ENCODE measurements at regions not wholly inside any gene's neighbourhood (a gene's known extent, or its start where the extent isn't known, plus 50 kb on each side); places are given as distances from the start of the nearest gene placed in this dataset.

DNA sequence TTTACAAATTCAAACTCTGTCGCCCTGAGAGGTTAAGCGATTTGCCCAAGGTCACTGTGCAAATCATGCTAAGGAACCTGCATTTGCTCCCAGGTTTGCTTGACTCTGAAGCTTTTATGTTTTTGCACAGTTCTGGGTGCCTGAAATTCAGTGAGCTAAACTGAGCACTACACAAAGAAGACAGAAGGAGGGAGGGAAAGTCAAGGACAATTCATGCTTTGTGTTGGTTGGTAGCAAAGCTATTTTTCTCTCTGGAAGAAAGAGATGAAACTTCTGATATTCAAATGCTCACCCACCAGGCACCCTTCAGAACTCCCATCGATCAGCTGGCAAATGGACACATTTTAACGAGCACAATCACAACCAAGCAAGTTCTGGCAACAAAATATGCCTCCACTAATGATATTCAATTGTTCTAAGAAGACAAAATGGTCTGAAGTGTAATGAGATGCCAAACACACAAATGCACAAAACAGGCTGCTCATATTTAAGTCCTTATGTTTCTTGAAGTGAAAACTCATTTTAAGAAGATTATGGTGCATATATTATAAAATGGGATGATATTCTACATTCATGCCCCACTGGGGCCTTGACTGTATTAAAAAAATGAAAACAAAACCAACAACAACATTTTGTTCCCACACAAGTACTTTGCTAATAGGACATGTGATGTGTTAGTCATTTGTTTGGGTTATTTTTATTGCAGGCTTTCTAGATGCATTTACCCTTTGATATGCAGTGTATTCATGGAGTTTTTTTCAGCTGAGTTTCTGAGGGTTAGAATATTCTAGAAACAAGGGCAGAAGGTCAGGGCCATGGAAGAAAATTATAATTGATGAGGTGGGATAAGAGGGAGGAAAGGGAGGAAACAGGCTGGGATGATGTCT lies 445.6 kb upstream of the CELF4 start:
- DNase-seq (ENCODE audit: low read depth) = no peak

DNA sequence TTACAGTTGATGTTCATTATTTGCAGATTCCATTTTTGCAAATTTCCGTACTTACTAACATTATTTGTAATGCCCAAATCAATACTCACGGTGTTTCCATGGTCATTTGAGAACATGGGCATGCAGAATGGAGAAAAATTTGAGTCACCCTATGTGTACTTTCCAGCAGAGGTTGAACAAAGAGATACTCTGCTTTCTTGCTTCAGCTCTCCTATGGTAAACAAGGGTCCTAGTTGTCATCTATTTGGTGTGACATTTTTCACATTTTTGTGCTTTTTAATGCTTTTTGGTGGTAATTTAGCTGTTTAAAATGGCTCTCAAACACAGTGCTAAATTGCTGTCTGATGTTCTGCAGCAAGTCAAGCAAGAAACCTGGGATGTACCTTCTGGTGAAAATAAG lies 444.4 kb upstream of the CELF4 start:
- no peak for DNase-seq (ENCODE audit: low read depth)

DNA sequence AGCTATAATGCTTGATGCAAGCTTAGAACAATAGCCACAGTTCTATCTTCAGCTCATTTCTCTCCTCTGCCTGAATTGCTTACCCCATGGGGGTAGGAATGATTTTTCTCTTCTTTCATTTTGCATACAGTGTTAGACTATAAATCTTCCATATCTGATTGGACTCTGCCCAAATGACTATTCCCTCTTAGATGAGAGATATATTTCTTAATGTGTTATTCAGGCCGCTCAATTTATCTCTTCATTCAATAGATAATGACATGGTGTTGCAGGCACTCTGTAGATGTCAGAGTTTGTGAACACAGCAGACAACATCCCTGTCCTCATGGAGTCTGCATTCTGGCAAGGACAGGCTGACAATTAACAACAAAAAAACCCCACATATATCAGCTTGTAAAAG lies 443.7 kb upstream of the CELF4 start:
- no peak for DNase-seq (ENCODE audit: low read depth)

DNA sequence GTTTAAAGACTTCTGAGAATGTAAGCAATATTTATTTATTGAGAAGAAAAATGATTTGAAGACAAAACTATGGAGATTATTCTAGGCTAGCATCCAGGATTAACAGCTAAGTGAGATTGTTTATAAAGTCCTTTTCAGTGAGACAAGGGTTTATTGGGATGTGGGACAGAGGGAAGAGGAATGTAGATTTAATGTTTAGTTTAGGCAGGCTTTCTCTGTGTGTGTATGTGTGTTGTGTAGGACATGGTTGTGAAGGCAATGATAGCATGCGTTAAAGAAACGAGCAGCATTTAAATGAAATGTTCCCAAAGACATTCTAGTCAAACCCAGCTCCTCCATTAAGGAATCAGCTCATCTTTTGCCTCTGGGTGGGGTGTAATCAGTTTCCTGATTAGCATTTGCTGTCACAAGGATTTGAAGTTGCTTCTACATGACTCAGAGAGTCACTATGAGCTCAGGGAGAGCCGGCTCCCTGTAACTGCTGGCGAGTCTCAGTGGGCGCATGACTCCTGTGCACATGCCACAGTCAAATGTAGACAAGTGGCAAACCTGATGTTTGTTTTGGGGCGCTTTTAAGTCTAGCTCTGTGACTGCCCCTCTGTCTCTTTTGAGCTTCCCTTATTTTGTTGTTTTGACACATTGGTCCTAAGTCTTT lies 442.2 kb upstream of the CELF4 start:
- no peak for DNase-seq (ENCODE audit: low read depth)

DNA sequence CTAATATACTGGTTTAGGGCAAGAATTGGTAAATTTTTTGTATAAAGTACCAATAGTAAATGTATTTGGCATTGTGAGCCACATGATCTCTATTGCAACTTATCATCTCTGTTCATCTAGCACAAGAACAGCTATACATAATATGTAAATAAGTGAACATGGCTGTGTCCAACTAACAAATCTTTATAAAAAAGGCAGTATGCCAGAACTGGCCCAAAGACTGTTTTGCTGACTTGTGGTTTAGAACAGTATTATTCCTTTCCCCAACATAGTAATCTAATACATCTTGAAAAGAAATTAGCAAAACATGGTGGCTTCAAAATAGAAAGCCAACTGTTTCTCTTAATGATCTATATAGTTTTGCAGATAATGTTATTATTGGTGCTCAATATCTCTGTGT lies 441.4 kb upstream of the CELF4 start:
- DNase-seq (ENCODE audit: low read depth) = no peak

DNA sequence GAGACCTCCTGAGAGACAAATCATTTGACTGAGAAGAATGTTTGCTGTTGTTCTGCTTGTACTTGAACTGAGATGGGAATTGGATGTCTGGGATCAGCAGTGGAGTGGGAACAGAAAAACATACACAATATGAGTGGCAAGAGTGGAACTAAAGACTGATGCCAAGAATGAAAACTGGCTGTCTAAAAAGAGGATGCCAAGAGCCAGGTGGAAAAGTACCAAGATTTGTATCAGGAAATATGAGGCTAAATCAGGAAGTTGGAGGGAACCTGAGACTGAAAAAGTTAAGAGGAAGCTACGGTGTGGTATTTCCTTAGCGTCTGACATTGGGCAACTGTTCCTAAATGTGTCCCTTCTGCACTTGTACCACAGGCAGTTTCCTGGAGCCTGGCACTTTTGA lies 440.9 kb upstream of the CELF4 start:
- DNase-seq (ENCODE audit: low read depth) = no peak

DNA sequence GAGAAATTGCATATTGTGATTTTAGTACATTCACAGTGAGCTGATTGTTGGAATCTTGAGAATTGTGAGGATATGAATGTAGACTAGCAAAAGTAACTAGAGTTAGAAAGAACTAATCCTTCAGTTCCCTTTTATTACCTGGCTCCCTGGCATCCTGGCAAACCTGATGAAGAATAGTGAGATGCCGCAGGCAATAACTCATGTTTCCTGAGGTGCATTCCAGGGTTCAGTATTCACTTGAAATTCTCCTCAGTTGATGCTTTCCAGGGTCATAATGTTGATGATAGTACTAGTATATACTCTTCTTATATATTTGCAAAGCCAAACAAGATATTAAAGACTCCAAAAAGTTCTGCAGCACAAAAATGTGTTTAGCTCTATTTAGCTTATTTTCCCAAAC lies 432.1 kb upstream of the CELF4 start:
- DNase-seq (ENCODE audit: low read depth) = no peak

DNA sequence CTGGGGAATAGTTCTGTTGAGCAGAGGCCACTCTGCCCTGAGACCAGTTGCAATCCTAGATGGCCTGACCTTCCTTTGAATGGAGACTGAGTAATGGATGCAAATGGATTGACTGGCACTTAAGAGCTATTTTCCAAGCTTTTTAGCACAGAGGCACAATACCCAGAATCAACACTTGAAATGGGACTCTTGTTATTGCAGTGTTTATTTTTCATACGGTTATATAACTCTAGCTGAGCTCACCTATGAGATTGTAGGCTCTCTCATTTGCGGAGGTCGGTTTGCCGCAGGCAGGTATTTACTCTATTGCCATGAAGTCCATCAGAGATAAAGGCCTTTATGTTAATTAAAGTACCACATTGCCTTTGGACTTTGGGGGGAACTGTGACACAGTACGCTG lies 422.3 kb upstream of the CELF4 start:
- no peak for DNase-seq (ENCODE audit: low read depth)

DNA sequence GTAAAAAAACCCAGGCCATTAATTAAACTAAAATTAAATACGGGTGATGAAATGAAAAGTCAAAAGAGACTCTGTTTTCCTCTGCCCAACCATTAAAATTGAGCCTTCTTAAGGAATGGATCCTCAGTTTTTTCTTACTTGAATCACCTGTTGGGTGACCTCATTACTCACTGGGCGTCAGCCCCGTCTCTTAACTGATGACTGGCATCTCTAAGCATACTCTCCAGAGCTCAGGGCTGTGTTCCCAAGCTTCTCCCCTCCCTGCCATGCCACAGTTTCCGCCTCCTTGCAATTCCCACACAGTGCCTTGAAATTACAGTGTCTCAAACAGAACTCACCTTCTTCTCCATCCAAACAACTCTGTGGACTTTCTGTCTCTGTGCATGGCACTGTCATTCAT lies 421.1 kb upstream of the CELF4 start:
- no peak for DNase-seq (ENCODE audit: low read depth)

DNA sequence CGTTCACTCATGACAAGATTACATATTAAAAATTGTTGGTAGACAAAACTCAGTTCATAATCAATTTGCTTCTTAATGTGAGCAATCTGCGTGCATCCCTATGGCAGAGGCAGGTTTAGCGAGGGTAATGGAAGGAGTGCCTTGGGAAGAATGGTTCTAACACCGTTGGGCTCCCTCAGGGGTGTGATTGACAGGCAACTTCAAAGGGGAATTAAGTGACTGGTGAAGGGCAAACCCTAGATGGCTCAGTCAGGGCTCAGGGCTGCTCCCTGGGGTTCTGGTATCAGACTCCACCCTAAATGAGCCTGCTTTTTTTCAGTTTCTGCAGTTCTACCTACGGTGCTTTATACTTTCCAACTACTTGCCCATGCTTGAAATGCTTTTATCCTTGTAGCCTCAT lies 419.5 kb upstream of the CELF4 start:
- DNase-seq (ENCODE audit: low read depth) = no peak

DNA sequence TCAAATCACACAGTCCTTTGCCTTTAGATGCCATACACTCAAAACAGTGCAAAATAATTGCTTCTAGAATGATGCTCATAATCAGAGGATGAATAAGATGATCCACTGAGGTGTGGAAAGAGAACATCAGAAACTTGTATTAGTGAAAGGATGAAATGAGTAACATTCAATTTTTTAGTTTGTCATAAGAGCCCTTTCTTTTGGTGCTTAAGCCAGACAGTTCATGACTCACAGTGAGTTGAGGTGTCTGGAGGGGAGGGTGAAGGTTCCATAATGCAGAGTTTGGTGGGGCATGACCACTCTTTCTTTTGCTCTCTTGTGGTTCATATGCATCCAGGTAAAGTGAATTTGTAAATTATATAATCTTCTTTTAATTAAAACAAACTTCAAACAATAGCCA lies 415.0 kb upstream of the CELF4 start:
- no peak for DNase-seq (ENCODE audit: low read depth)

DNA sequence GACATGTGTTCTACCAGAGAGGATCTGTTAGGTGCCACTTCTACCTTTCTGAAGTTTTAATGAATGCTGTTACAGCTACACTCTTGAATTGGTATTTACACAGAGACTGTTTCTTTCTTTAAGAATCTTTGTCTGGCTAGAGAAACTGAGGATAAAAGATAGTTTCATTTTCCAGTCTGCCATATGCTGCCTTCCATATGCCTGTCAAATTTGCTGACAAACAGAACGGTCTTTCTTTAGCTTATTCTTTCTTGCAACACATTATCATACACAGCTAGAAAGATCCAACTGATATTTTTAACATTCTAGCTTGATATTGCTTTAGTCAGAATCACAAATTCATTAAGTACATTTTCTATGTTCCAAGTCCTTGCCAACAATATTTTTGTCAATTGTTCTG lies 409.8 kb upstream of the CELF4 start:
- DNase-seq (ENCODE audit: low read depth) = no peak

DNA sequence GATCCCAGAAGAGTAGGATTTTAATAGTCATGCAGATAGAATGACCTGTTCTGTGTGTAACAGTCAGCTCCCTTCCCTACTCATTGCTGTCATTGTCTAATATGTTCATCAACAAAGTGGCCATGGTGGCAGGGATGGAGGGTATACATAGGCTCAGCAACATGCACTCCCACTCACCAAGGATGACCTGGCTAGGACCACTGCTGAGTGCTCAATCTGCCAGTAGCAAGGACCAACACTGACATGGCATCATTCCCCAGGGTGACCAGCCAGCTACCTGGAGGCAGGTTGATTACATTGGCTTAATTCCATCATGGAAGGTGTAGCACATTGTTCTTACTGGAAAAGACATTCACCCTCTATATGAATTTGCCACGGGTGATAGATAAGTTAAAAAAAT lies 401.7 kb upstream of the CELF4 start:
- no peak for DNase-seq (ENCODE audit: low read depth)

DNA sequence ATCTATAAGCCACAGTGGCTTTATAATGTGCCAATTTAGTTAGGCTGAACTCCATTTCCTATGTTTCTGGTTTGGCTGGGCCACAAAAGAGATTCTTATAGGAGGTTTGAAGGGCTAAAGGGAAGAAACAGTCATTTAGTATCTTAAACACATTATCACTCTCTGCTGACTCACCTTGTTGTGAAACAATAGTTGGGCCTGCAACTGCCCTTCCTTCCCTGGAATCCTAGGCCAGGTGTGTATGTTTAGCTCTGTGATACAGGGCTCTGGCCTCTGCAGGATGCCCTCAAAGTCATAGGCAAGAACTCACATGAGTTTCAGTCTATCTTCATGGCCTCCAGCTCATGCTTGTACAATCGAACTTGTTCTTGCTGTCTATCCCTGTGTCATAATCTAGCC lies 400.0 kb upstream of the CELF4 start:
- DNase-seq (ENCODE audit: low read depth) = no peak

DNA sequence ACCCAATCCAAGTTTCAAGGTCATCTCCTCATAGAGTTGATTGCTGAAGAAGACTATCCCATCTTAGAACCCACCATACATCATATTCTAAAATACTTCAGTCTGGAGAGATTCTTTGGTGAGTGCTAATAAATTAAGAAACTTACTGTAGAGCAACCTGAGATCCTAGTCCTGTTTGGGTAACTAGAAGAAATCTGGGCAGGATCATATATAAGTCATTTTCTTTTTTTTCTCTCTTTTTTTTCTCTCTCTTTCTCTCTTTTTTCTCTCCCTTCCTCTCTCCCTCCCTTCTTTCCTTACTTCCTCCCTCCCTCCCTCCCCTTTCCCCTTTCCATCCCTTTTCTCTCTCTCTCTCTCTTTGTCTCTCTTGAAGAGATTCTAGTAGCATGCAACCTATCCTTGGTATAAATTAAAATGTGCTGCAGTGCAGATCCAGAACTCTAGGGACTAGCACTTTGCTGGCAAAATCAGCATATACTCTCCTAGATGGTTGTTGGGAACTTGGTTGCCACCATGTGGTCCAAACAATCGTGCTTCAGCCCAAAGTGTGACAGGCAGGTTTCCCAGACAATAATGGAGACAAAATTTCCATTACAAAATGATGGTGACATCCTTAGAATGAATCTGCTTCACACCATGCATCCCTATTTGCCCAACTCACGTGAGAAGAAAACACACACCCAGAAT lies 399.4 kb upstream of the CELF4 start:
- DNase-seq (ENCODE audit: low read depth) = no peak

DNA sequence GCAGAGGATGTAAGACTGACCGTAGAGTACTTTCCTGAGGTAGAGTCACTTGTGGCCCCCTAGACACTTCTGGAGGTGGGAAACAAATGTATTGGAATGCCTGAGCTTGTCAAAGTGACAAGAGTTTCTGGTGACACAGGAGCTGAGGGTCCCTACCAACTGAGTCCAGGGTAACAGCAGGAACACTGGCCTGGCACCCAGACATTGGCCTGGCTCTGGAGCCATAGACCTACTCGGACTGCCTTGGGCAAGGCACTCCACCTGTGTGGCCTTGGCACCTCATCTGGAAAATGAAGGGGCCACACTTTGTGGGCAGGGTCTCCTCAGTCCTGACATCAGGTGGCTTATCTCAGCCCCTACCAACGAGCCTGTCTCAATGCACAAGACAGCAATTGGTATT lies 398.2 kb upstream of the CELF4 start:
- DNase-seq (ENCODE audit: low read depth) = no peak

DNA sequence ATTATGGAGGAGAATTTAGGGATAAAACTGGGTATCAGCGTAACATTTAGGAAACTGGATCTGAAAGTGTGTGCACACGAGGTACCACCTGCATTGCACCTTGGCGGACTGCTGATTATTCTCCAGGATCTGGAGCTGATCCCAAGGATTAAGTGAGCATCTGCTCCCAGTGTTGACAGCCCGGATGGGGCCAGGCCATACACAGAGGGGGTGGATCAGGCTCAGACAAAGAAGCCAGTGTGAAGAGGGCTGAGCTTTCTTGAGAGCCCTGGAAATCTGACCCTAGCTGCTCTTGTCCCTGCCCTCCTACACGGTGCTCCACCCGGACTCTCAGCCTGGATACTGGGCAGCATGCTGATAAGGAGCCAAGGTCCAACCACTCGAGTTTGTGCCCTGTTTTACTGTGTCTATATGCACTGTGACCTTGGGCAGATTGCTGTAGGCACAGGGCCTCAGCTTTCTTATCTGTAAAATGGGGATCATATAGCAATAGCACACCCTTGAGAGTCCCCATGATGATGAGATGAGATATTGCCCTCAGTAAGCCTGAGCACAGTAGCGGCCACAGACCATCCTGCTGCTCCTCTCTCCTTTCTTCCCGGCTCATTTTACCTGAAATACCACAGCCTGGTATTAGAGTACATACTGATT lies 396.8 kb upstream of the CELF4 start:
- DNase-seq (ENCODE audit: low read depth) = no peak

DNA sequence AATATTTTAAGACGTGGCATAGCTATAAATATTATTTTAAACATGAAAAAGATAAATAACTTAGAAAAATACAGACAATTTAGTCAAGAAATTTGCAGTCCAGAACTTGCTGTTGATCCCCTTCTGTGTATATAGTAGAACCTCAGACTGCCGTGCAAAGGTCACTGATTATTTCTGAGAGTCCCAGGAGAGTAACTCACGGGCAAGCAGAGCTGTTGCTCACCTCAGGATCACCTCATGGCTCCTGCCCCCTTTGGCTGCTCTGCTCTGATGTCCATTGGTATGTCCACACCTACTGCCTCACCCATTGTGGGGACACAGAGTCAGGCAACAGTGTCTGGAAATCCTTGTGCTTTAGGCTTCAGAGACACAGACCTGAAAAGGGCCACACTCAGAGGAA lies 392.9 kb upstream of the CELF4 start:
- no peak for DNase-seq (ENCODE audit: low read depth)

DNA sequence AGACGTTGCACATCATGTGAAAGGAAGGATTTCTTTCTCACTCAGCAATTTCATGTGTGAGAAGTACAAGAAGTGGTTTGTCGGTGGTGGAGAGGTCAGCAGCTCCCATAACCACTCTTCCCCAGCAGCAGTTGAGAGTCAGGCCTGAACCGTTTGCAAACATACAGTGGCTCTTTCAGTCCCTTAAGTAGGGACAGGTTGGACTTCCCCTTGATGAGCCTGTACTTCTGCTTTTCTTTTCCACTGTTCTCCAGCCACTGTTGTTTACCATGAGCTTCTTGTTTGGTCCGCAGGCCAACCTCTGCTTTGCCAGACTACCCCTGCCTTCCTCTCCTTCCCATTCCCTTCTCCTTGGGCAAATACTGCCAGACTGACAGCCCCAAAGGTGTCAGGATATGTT lies 391.3 kb upstream of the CELF4 start:
- DNase-seq (ENCODE audit: low read depth) = no peak

DNA sequence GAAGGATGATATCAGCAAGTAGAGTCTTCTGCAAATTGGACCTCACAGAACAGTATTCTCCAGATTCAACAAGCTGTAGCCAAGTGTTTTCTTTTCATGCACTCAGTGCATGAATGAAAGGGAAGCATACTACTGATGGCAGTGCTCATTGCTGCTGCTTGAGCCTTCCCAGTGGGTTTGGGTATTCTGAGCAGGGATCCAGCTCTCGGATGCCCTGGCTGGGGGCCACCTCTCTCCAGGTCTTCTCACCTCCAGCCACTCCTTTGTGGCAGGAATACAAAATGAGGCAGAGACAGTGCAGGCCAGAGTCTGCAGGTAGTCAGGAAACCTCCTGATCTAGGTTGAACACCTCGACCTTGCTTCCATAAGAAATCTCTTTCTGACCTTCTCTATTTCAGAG lies 390.4 kb upstream of the CELF4 start:
- DNase-seq (ENCODE audit: low read depth) = no peak

DNA sequence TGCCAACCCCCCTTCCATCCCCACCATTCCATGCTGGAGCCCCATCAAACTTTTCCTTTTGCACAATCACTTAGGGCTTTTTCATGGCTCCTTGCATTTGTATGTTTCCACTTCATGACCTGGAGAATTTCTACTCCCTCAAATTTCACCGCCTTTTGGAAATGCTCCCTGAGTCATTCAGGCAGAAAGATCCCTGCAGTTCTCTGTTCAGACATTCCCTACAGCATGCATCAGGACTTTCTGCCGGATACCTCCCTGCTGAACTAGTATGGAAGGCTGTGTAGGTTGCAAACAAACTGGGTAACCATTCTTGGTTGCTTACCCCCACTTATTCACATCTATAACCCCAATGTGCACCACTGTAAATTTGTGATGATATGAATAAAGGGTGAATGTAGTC lies 389.6 kb upstream of the CELF4 start:
- no peak for DNase-seq (ENCODE audit: low read depth)

DNA sequence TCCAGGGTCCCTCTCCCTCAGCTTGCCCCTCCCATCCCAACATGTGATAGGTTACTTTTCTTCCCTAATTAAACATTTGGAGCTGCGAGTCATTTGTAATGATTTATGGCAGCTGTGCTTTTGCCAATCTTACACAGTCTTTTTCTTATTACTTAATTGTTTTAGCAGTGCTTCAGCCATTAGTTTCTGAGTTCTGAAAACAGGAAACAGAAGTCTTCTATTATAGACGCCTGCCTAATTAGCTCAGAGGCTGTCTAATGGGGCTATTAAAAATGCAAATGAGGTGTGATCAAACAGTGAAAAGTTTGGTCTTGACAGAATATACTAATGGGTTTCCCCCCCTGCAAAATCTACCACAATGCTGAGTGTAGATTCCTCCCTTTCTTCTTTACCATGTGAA lies 388.3 kb upstream of the CELF4 start:
- DNase-seq (ENCODE audit: low read depth) = no peak

DNA sequence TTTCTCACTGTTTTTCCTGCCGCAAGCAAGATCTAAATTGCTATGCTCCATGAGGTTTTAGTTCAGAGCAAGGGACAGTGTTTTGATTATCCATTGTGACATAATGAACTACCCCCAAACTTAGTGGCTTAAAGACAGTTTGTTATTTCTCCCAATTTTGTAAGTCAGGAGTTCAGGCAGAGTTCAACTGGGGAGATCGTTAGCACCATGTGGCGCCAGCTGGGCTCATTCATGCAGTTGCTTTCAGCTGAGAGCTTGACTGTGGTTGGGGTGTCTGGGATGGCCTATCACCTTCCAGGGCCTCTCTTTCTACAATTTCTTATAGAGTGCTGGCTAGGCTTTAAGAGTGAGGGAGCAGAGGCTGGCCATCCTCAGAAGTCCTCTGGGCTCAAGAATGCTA lies 382.9 kb upstream of the CELF4 start:
- no peak for DNase-seq (ENCODE audit: low read depth)
